ENCODE measurements at regions not wholly inside any gene's neighbourhood (a gene's known extent, or its start where the extent isn't known, plus 50 kb on each side); places are given as distances from the start of the nearest gene placed in this dataset.

DNA sequence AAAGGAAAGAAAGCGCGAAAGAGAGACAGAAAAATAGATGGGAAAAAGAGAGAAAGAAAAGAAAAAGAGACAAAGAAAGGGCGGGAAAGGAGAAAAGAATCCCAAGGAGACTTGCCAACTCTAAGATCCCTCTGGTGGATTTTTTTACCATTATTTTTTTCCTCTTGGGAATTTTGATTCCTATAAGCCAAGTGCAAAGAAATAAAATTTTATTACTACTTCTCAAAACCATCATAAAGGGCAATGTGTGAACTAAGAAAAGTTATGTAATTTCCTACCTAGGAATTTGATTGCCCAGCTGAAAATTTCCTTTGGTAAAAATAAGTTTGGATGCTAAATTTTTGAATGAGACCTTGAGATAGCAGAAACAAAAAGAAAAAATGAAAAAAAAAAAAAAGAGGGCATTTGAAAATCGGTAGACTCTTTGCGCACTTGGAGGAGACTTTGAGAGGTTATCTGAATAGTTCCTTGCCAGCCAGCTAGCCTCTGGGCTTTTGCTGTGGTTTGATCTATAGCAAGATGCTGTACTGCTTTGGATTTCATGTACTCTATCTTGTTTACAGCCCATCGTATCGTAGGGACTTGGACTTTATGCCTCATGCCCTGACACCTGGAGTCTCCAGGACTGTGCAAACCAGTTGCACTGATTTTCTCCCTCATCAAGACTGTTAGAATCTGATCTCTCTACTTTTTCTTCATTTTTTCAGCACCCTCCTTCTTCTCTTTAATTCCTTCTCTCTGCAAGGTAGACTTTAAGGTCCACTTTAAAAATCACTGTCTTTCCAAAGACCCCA is 535.4 kb upstream of the MKI67 start:
- DNase-seq (ENCODE audit: low read depth in 2 of 2): no peak

DNA sequence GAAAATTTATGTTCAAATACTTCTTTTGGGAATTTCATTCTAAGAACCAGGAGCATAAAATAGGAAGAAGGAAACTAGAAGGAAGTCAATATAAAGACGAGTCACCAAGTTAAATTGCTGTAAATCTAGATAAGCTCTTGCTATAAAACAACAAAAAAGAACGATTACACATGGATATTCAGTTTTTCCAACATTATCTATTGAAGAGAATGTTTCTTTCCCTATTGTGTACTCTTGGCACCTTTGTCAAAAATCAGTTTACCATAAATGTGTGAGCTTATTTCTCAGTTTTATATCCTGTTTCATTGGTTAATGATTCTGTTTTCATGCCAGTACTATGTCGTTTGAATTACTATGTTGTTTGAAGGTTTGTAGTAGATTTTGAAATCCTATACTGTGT is 536.3 kb upstream of the MKI67 start:
- no peak for DNase-seq (ENCODE audit: low read depth in 2 of 2)

DNA sequence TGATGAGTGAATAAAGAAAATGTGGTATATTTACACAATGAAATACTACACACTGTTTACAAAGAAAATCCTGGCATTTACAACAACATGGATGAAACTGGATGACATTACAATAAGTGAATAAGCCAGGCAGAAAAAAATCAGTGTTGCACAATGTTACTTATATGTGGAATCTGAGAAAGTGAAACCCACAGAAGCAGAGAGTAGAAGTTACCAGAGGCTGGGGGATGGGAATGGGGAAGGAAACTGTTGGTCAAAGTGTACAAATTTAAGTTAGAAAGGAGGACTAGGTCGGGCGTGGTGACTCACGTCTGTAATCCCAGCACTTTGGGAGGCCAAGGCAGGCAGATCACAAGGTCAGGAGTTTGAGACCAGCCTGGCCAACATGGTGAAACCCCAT is 538.5 kb upstream of the MKI67 start:
- no peak for DNase-seq (ENCODE audit: low read depth in 2 of 2)

DNA sequence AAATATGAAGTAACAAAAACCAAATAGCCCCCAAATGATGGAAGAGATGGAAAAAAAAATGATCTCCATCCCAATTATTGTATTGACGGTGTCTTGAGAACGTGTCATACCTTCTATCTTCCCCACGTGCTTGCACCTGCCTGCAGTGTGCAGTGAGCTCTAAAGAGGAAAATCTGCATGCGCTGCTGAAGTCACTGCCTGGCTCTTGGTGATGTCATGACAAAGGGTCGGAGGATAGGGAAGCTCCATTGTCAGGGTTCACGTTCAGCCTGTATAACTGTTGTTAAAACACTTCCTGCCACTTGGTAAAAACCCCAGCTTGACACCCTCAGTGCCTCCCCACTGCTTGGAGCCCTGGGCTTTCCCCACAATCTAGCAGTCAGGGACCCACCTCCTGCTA is 549.2 kb upstream of the MKI67 start:
- DNase-seq (ENCODE audit: low read depth in 2 of 2): no peak

DNA sequence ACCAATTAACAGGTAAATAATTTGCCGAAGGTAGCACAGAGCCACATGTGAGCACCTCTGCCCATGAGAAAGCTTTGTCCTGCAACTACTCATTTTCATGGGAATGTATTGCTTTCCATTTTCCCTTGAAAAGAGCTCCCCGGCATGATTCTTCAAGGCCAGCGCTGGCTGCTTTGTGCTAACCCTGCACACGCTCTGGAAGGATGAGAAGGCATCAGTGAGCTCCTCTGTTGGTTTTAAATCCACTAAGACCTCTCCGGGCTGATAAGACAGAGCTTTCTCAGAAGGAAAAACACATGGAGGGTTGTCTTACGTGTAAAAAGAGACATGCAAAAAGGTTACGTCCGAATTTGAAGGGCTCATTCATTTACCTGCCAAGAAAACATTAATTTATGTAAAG is 553.9 kb upstream of the MKI67 start:
- DNase-seq (ENCODE audit: low read depth in 2 of 2): no peak

- DNase-seq (ENCODE audit: low read depth in 2 of 2): no peak
Observed at GRCh38 chr10:128684215-128684614, 558.0 kb upstream of the MKI67 start.

- no peak for DNase-seq (ENCODE audit: low read depth in 2 of 2)
Observed at GRCh38 chr10:128686630-128687278, 560.5 kb upstream of the MKI67 start.

- no peak for DNase-seq (ENCODE audit: low read depth in 2 of 2)
Observed at GRCh38 chr10:128687408-128687807, 561.2 kb upstream of the MKI67 start.

- DNase-seq (ENCODE audit: low read depth in 2 of 2): no peak
Observed at GRCh38 chr10:128687927-128688549, 561.8 kb upstream of the MKI67 start.

- DNase-seq (ENCODE audit: low read depth in 2 of 2): no peak
Observed at GRCh38 chr10:128689667-128690066, 563.4 kb upstream of the MKI67 start.

GRCh38 chr10:128693493-128694131 is 567.4 kb upstream of the MKI67 start:
- no peak for DNase-seq (ENCODE audit: low read depth in 2 of 2)

DNA sequence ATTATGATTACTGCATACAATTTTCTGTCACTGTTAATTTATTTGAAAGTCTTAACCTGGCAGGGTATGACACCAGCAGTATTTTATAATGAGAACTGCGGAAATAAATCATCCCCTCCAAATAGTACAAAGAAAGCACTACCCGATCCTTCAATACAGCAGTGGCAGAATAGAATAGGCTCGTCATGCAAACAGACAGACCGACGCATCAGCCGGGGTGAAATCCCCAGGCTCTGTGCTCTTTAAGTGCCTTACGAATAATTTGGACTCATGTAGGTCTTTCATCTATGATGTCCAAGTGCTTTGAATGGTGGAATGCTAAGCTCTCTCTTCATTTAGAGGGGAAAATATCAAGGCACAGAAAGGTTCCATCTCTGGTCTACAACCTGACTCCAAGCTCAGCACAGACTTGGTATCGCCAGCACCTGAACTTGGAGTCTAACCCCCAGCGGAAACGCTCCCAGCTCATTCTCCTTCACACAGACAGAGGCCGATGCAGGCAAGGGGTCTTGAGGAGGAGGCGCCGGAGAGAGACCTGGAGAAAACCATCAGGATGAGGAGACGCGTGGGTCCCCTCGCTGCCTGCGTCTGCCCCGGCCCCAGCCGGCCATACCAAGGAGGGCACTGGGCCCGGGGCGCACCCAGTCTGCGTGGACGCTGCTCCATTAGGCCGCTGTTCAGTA is 568.1 kb upstream of the MKI67 start:
- no peak for DNase-seq (ENCODE audit: low read depth in 2 of 2)

DNA sequence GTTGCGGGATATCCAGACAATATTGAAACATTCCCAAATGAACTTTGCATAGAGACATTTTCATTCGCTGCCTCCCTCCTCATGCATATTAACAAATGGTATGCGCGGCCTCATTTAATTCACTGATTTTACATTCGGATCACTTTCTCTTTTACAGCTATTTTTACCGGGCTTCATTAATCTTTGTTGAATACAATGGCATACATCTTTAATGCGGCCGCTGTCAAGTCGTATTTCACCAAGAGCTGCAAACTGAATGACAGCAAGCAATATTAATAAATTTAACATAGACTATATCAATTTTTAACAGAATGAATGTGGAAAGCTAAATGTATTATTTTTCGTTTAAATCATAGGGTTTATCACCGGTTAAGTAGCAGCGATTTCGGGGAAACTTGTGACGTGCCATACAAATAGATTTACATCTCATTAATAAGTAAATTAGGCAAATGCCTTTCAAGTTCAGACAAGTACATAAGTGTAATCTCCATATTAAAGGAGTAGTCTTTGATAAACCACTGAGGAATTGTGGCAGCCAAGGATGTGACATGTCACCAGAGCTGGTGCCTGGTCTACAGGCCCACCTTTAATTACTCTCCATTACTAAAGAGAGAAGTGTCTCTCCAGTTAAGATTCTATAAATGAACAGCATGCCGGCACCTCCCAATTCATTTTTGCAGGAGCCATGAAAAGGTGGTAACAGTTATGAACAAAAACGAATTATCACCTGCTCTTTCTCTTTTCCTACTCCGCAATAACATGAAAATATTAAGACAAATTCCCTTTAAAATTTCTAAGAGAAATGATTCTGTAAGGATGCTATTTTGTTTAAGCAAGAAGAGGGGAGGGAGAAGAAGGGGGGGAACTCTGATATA is 568.9 kb upstream of the MKI67 start:
- no peak for DNase-seq (ENCODE audit: low read depth in 2 of 2)

DNA sequence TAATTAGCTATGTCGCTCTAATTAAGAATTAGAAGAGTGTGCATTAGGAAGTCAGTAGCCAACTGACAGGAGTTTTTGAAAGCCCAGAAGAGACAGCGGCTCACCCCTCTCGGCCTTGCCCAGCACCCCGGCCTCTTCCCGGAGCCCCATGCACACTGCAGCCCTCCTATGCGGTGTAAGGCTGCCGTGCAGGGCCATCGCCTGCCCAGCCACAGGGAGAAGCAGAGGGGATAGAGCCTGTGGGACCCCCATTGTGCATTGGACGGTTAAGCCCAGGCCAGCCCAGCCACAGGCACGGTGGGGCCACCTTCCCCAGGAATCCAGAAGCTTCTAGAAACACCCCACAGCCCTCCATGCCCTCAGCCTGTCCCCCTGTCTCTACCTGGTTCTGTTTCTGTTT is 569.7 kb upstream of the MKI67 start:
- DNase-seq (ENCODE audit: low read depth in 2 of 2): no peak

DNA sequence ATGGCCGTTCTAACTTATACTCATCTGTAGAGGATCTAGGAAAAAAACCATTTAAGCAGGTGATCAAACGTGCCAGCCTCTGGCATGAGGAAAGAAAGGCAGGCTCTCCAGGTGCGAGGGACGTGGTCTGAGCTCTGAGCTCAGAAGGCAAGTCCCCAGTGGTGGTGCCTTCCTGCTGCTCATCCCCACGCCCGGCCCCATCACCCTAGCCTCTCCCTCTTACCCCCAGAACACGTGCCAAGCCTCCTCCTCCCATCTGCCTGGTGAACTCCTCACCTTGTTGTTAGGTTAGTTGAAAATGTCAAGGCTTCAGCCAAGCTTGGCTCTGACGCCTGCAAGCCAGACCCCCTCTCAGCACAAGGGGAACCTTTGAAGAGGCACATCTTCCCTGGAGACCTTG is 571.2 kb upstream of the MKI67 start:
- DNase-seq (ENCODE audit: low read depth in 2 of 2): no peak

DNA sequence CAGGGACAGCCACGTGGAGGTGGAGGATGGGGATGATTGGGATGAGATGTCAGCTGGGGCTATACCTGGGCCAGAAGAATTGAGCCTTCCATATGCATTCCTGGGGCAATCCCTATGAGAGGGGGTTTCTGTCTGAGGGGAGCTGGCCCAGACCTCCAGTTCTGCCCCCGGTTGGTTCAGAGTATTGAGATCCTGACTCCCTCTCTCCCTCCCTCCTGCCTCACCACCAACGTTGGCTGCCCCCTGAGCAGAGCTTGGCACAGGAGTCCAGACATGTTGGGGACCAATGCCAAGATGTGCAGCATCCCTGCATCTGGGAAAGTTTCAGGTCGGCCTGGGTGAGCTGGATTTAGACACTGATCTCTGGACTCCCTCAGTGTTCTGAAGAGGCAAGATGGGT is 575.2 kb upstream of the MKI67 start:
- no peak for DNase-seq (ENCODE audit: low read depth in 2 of 2)

DNA sequence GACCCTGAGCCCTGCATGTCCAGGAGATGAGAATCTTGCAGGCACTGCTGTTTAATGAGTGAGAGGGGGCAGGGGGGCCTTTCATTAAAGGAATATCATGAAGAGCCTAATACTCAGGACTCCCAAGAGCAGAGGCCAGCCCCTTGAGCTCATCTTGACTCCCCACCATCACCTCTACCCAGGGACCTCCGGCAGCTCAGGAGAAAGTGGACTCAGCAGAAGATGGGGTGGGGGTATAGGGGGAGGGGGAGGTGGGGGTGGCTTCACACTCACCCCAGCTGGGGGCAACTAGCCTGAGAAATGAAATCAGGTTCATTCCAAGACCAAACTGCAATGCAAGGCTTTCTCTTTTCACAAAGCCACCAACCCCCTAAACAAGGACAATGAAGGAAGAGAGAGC is 575.6 kb upstream of the MKI67 start:
- DNase-seq (ENCODE audit: low read depth in 2 of 2): no peak

DNA sequence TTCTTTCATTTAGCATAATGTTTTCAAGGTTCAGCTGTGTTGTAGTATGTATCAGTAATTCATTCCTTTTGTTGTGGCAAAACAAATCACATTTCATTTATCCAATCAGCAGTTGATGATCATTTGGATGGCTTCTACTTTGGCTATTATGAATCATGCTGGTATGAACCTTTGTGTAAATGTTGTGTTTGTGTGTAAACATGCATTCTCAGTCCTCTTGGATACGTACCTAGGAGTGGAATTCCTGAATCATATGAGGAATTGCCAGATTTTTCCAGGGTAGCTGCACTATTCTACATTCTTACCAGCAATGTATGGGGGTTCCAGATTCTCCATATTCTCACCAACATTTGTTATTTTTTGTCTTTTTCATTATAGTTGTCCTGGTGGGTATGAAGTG is 578.5 kb upstream of the MKI67 start:
- DNase-seq (ENCODE audit: low read depth in 2 of 2): no peak

- no peak for DNase-seq (ENCODE audit: low read depth in 2 of 2)
Observed at GRCh38 chr10:128708182-128708581, 582.0 kb upstream of the MKI67 start.

DNA sequence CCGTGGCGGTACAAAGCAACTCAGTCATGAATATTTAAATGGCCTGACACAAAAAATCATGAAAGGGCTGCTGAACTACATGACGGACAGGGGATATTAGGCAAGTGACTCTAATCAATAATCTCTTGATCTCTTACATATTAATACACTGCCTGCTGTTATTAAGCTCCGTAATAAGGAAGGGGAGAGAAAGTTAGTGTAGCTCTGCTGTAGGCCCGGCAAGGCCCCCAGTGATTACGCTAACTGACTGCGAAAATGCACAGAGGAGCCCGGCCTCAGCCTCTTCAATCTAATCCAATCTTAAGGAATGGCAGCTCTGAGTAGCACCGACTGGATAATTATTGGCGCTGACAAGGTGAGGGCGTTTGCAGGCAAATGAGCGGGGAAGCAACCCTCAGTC is 583.5 kb upstream of the MKI67 start:
- no peak for DNase-seq (ENCODE audit: low read depth in 2 of 2)

Measured in stimulated activated CD4-positive, alpha-beta T cell treated with anti-CD3 and anti-CD28 coated beads, Interleukin-4, amount 100 ng/mL, for 48 hours (primary cell).